PC-3 (cell line): ENCODE measurements at regions not wholly inside any gene's neighbourhood (a gene's known extent, or its start where the extent isn't known, plus 50 kb on each side); places are given as distances from the start of the nearest gene placed in this dataset.
A peak's percentile ranks its signal among the peaks of the same experiment; 100 is the strongest.

Experiments used
- ATAC-seq: fragments of 200-7000 bp; cut with Tn5 transposase; 2 replicates; pipeline ENCODE4 v1.9.1; 2020; ENCODE audit warnings: mild to moderate bottlenecking, moderate library complexity
- BruUV-seq: library from RNA; stranded (reverse); fragments of 400-500 nt; replicated peaks from 2 replicates; lab custom pipeline; 2021; lab: Mats Ljungman, UMichigan
- CTCF ChIA-PET: fragments of 300-600 bp; sonication (Branson Sonifier 250); formaldehyde crosslinking; loops from one replicate; lab custom pipeline; 2022; ENCODE audit warnings: antibody characterized with exemption; lab: Charles Lee
- POLR2A ChIA-PET: fragments of 300-600 bp; sonication (Branson Sonifier 250); formaldehyde crosslinking; loops from one replicate; lab custom pipeline; 2022; ENCODE audit warnings: antibody characterized with exemption; ENCODE audit not compliant: unreplicated experiment; lab: Charles Lee
- DNase-seq: peaks from one replicate; pipeline ENCODE4 v3.0.0-alpha.2; 2015
- H2AFZ ChIP-seq: fragments of 300-600 bp; sonication (generic); 2 replicates; pipeline ENCODE4 v1.6.0; 2016; ENCODE audit warnings: antibody characterized with exemption, low read length
- H3F3A ChIP-seq: fragments of 300-600 bp; sonication (generic); one replicate; pipeline ENCODE4 v1.6.0; 2017; ENCODE audit warnings: antibody characterized with exemption, low read length, control low read depth, mild to moderate bottlenecking; ENCODE audit not compliant: unreplicated experiment
- H3K27ac ChIP-seq: fragments of 300-600 bp; sonication (generic); 2 replicates; pipeline ENCODE4 v1.5.1; 2016; ENCODE audit warnings: mild to moderate bottlenecking, low read length
- H3K27me3 ChIP-seq: fragments of 300-600 bp; sonication (generic); 2 replicates; pipeline ENCODE4 v1.6.1; 2016; ENCODE audit warnings: low read length, mixed read lengths
- H3K36me3 ChIP-seq: fragments of 300-600 bp; sonication (generic); 2 replicates; pipeline ENCODE4 v1.6.1; 2016; ENCODE audit warnings: low read depth, mixed run types, low read length, mixed read lengths
- H3K4me1 ChIP-seq: fragments of 300-600 bp; sonication (generic); 2 replicates; pipeline ENCODE4 v1.5.1; 2016; ENCODE audit warnings: low read length; ENCODE audit not compliant: insufficient read depth
- H3K4me2 ChIP-seq: fragments of 300-600 bp; sonication (generic); 2 replicates; pipeline ENCODE4 v1.6.0; 2016; ENCODE audit warnings: low read length
- H3K4me3 ChIP-seq: fragments of 300-600 bp; sonication (generic); 2 replicates; pipeline ENCODE4 v1.5.1; 2016; ENCODE audit warnings: mild to moderate bottlenecking, low read length, mixed read lengths
- H3K79me2 ChIP-seq: fragments of 300-600 bp; sonication (generic); 2 replicates; pipeline ENCODE4 v1.6.1; 2017; ENCODE audit warnings: low read length, mixed read lengths
- H3K9ac ChIP-seq: fragments of 300-600 bp; sonication (generic); 2 replicates; pipeline ENCODE4 v1.6.0; 2016; ENCODE audit warnings: mild to moderate bottlenecking, low read length
- H3K9me2 ChIP-seq: fragments of 300-600 bp; sonication (generic); replicated peaks from 2 replicates; pipeline ENCODE4 v1.6.1; 2016; ENCODE audit warnings: mixed run types, low read length, mixed read lengths
- H3K9me3 ChIP-seq: fragments of 300-600 bp; sonication (generic); 2 replicates; pipeline ENCODE4 v1.6.1; 2016; ENCODE audit warnings: low read length, mixed read lengths
- H4K20me1 ChIP-seq: fragments of 300-600 bp; sonication (generic); 2 replicates; pipeline ENCODE4 v1.6.1; 2016; ENCODE audit warnings: low read length, mixed read lengths
- EZH2 ChIP-seq: fragments of 300-600 bp; sonication (generic); IDR thresholded peaks from one replicate; pipeline ENCODE4 v1.6.1; 2017; ENCODE audit warnings: antibody characterized with exemption, mild to moderate bottlenecking, low read length; ENCODE audit not compliant: unreplicated experiment
- EZH2phosphoT487 ChIP-seq: fragments of 300-600 bp; sonication (generic); IDR thresholded peaks from 2 replicates; pipeline ENCODE4 v1.6.1; 2018; ENCODE audit warnings: mild to moderate bottlenecking, antibody characterized with exemption, low read length, borderline replicate concordance
- intact Hi-C: fragments of 100-400 bp; cut with micrococcal nuclease; formaldehyde crosslinking; loops from 2 replicates; pipeline ENCODE4 v1.9.0; 2023
- TF ChIP-seq, protein P1 (sequence below): fragments of 300-600 bp; sonication (generic); conservative IDR thresholded peaks from 2 replicates; pipeline ENCODE4 v1.5.1; 2017; ENCODE audit warnings: antibody characterized with exemption, low read depth, mild to moderate bottlenecking, low read length

DNA sequence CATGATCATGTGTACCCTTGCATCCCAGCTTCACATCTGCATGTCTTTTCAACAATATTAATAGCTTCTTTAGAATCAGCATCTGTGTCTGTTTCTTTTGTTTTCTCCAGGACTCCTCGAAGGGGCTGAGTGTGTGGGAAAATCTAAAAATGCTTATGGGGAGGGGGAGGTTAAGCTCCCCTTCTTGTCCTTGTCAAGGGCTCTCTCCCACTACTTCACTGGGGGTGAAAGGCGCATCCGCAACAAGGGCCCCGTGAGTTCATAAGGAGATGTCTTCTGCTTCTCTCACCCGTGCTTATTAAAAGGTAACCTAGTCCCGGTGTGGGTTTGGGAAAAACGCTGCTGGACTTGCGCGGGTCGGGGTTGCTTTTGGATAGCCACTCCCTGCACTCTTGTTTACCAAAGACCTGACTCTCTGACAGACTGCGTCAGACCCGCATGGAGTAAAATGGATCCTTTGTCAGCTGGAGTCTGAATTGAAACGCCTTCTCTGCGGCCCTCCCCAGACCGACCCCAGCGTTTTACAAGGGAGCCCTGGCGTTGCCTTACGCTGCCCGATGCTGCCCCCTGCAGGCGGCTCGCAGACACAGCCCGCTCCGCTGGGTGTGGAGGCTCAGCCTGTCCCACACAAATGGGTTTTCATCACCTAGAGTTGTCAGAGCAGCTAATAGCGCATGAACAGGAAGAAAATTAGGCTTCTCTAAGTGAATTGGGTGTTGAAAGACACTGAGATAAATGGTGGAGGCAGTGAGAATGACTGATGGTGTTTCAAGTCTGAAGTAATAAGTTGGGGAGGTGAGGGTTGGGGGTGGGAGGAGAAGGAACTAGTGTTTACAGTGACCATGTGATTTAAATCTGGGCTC, 53.8 kb downstream of the IER5 start:
- H3K9me3 ChIP-seq, result no peaks in the 10 kb centered on the region
- H3K9me2 ChIP-seq, result no peaks in the 10 kb centered on the region
- peak overlapping the region; percentile 78 for H3K4me2 ChIP-seq
- H3K79me2 ChIP-seq, result no peaks in the 10 kb centered on the region
- DNase-seq (peak; percentile 88), ATAC-seq (peak; percentile 65)
- no peak for TF ChIP-seq EZH2phosphoT487
- TF ChIP-seq, protein P1, sequence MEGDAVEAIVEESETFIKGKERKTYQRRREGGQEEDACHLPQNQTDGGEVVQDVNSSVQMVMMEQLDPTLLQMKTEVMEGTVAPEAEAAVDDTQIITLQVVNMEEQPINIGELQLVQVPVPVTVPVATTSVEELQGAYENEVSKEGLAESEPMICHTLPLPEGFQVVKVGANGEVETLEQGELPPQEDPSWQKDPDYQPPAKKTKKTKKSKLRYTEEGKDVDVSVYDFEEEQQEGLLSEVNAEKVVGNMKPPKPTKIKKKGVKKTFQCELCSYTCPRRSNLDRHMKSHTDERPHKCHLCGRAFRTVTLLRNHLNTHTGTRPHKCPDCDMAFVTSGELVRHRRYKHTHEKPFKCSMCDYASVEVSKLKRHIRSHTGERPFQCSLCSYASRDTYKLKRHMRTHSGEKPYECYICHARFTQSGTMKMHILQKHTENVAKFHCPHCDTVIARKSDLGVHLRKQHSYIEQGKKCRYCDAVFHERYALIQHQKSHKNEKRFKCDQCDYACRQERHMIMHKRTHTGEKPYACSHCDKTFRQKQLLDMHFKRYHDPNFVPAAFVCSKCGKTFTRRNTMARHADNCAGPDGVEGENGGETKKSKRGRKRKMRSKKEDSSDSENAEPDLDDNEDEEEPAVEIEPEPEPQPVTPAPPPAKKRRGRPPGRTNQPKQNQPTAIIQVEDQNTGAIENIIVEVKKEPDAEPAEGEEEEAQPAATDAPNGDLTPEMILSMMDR, result peak; percentile 92
- H3F3A ChIP-seq, result peaks cover 8% of the 10 kb centered on the region
- H3K27me3 ChIP-seq, result no peaks in the 10 kb centered on the region
- intact Hi-C loops, result loop anchor here (1.0 to 5.0 kb wide), 6 partner anchors 36 to 260 kb away; partner anchors contain the start of gene STX6
- 0 out of 2 replicates have a peak overlapping the region, but pooled peaks have one; percentile 31 for H2AFZ ChIP-seq
- no peaks in the 10 kb centered on the region for H4K20me1 ChIP-seq
- peaks cover 38% of the 10 kb centered on the region for H3K4me1 ChIP-seq
- TSS peak; percentile 97 for BruUV-seq
- no peaks in the 10 kb centered on the region for H3K36me3 ChIP-seq
- H3K9ac ChIP-seq, result peak overlapping the region; percentile 97
- CTCF ChIA-PET, result interaction anchor here (0.6 to 1.3 kb wide), 7 partner anchors 104 to 261 kb away, joined by 3 to 7 read pairs (median 4); no protein-coding TSS in a partner anchor
- POLR2A ChIA-PET, result interaction anchor here (0.6 to 2.2 kb wide), 2 partner anchors 52 to 57 kb away, joined by 5 to 12 read pairs; no protein-coding TSS in a partner anchor
- peak overlapping the region; percentile 51; the same call in 1 of the 2 replicates for H3K4me3 ChIP-seq
- peak overlapping the region; percentile 99 for H3K27ac ChIP-seq

DNA sequence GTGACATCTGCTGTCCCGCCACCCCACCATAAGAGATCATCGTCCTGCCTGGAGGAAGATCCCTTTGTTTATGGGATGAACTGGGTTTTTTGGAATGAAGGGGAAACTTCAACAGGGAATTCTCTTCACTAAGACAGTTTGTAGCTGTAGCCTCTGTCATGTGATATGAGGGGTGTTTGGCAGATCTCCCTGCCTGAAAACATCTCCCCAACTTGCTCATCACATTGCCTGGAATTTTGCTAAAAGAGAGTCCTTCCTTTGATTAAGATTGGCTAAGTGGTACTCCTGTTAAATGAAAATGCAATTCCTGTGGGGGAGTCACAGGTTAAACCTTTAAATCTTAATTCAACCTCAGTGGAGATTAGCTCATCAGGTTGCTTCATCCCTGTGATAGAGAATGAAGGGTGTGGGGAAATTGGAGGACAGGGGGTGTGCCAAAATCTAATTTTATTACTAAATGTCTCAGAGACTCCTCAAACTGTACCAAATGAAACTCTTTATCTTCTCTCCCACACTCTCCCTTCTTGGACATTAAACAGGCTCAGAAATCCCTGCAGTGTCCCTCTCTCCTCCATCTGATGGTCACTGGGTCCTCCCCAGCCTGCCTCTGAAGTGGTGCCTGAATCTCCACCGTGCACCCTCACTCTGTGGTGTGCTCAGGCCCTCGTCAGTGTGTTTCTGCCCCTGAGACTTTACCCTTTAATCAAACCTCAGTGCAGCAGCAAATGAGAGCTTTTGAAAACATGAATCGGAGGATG, 54.8 kb downstream of the IER5 start:
- H3K4me3 ChIP-seq, result no peak overlapping the region
- peaks cover 38% of the 10 kb centered on the region for H3K4me1 ChIP-seq
- no TSS peak for BruUV-seq
- H3K9ac ChIP-seq, result 0 out of 2 replicates have a peak overlapping the region, but pooled peaks have one; percentile 18
- intact Hi-C loops, result loop anchor here (2.0 to 5.0 kb wide), 2 partner anchors 52 to 121 kb away; partner anchors contain the start of gene STX6
- POLR2A ChIA-PET, result no interaction called here
- TF ChIP-seq, protein P1, result no peak
- TF ChIP-seq EZH2phosphoT487 (no peak), EZH2 (no peak)
- H3K27ac ChIP-seq, result peak overlapping the region; percentile 24; the same call in 1 of the 2 replicates
- no peaks in the 10 kb centered on the region for H4K20me1 ChIP-seq
- no peaks in the 10 kb centered on the region for H3K27me3 ChIP-seq
- DNase-seq (no peak), ATAC-seq (no peak)
- no peaks in the 10 kb centered on the region for H3K9me2 ChIP-seq
- no peaks in the 10 kb centered on the region for H3K36me3 ChIP-seq
- peaks cover 8% of the 10 kb centered on the region for H3F3A ChIP-seq
- no peaks in the 10 kb centered on the region for H3K9me3 ChIP-seq
- no peaks in the 10 kb centered on the region for H3K79me2 ChIP-seq
- no peak overlapping the region for H2AFZ ChIP-seq
- H3K4me2 ChIP-seq, result no peak overlapping the region
- CTCF ChIA-PET, result interaction anchor here (0.6 to 0.8 kb wide), 3 partner anchors 205 to 262 kb away, joined by 3 to 7 read pairs (median 4); no protein-coding TSS in a partner anchor
